IPS-NIHi7 (cell line): ENCODE measurements at regions not wholly inside any gene's neighbourhood (a gene's known extent, or its start where the extent isn't known, plus 50 kb on each side); places are given as distances from the start of the nearest gene placed in this dataset.

Experiments used
- DNase-seq: peaks from one replicate; pipeline ENCODE4 v3.0.0; 2012; ENCODE audit warnings: mixed read lengths; ENCODE audit errors: extremely low spot score

GRCh38 chr6:23306251-23306950, 737.0 kb downstream of the HDGFL1 start:
- no peak for DNase-seq

GRCh38 chr6:23307516-23307915, 738.1 kb downstream of the HDGFL1 start:
- DNase-seq = no peak

GRCh38 chr6:23308166-23308565, 738.8 kb downstream of the HDGFL1 start:
- no peak for DNase-seq

GRCh38 chr6:23311211-23311610, 741.8 kb downstream of the HDGFL1 start:
- no peak for DNase-seq

- no peak for DNase-seq
Measured at GRCh38 chr6:23316131-23316530, 746.8 kb downstream of the HDGFL1 start.

- no peak for DNase-seq
Measured at GRCh38 chr6:23316931-23317330, 747.6 kb downstream of the HDGFL1 start.

- no peak for DNase-seq
Measured at GRCh38 chr6:23319582-23319981, 750.2 kb downstream of the HDGFL1 start.

GRCh38 chr6:23320471-23321015, 751.2 kb downstream of the HDGFL1 start:
- DNase-seq = no peak

GRCh38 chr6:23323897-23324296, 754.5 kb downstream of the HDGFL1 start:
- no peak for DNase-seq

GRCh38 chr6:23325065-23325464, 755.7 kb downstream of the HDGFL1 start:
- no peak for DNase-seq

- DNase-seq = no peak
Measured at GRCh38 chr6:23327621-23328020, 758.3 kb downstream of the HDGFL1 start.

GRCh38 chr6:23329086-23329485, 759.7 kb downstream of the HDGFL1 start:
- DNase-seq = no peak

- no peak for DNase-seq
Measured at GRCh38 chr6:23330632-23331031, 761.3 kb downstream of the HDGFL1 start.

GRCh38 chr6:23334360-23334759, 765.0 kb downstream of the HDGFL1 start:
- no peak for DNase-seq

GRCh38 chr6:23335894-23336293, 766.5 kb downstream of the HDGFL1 start:
- DNase-seq = no peak

- DNase-seq = peak; percentile 12
Measured at GRCh38 chr6:23339268-23339667, 769.9 kb downstream of the HDGFL1 start.

GRCh38 chr6:23340271-23340670, 770.9 kb downstream of the HDGFL1 start:
- DNase-seq = no peak

GRCh38 chr6:23343610-23344306, 774.4 kb downstream of the HDGFL1 start:
- no peak for DNase-seq

GRCh38 chr6:23348185-23348584, 777.8 kb upstream of the NRSN1 start:
- DNase-seq = no peak

- DNase-seq = no peak
Measured at GRCh38 chr6:23349521-23350147, 776.4 kb upstream of the NRSN1 start.

GRCh38 chr6:23350752-23351453, 775.1 kb upstream of the NRSN1 start:
- DNase-seq = no peak

GRCh38 chr6:23354004-23354403, 772.0 kb upstream of the NRSN1 start:
- no peak for DNase-seq
